ENCODE measurements at regions not wholly inside any gene's neighbourhood (a gene's known extent, or its start where the extent isn't known, plus 50 kb on each side); places are given as distances from the start of the nearest gene placed in this dataset.

DNA sequence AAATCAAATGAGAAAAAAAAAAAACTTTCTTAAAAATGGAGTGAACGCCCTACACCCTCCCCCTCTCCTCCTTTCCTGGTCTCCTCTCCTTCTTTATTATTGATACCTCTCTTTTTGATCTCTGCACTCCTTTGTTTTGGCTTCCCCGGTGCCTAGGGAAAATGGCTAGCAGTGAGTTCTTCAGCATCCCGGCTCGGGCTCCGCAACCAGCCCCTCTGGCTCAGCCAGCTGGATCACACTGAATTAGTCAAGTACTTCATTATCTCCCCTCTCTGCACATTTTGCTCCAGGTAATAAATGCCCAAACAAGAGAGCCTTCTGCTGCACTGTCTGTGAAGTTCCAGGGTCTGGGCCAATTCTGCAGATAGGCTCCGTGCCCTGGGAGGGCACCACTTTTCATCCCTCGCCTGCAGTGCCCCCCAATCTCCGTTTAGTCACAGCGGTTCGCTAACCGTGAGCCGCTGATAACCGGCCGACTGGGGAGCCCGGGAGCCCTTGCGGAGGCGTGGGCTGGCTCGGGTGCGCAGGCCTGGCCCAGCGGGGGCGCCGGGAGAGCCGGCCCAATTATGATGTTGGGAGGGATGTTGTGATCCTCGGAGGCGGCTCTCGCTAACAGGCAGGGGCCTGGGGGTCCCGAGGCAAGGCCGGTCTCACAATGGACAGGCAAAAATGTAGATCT lies 301.9 kb downstream of the TFAP2A start:
- DNase-seq (ENCODE audit: low spot score), result no peak
- H3K9me3 ChIP-seq, result no peaks in the 10 kb centered on the region
- H3K27ac ChIP-seq, result no peak overlapping the region
- H3K36me3 ChIP-seq, result no peaks in the 10 kb centered on the region
- H3K4me1 ChIP-seq, result no peaks in the 10 kb centered on the region
- peaks cover 0 to 3% of the 10 kb centered on the region in 2 donors for H3K27me3 ChIP-seq
- TF ChIP-seq, protein P1, sequence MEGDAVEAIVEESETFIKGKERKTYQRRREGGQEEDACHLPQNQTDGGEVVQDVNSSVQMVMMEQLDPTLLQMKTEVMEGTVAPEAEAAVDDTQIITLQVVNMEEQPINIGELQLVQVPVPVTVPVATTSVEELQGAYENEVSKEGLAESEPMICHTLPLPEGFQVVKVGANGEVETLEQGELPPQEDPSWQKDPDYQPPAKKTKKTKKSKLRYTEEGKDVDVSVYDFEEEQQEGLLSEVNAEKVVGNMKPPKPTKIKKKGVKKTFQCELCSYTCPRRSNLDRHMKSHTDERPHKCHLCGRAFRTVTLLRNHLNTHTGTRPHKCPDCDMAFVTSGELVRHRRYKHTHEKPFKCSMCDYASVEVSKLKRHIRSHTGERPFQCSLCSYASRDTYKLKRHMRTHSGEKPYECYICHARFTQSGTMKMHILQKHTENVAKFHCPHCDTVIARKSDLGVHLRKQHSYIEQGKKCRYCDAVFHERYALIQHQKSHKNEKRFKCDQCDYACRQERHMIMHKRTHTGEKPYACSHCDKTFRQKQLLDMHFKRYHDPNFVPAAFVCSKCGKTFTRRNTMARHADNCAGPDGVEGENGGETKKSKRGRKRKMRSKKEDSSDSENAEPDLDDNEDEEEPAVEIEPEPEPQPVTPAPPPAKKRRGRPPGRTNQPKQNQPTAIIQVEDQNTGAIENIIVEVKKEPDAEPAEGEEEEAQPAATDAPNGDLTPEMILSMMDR (IDR thresholded peaks at IDR 0.05), result no peak
- H3K4me3 ChIP-seq, result no peak overlapping the region

DNA sequence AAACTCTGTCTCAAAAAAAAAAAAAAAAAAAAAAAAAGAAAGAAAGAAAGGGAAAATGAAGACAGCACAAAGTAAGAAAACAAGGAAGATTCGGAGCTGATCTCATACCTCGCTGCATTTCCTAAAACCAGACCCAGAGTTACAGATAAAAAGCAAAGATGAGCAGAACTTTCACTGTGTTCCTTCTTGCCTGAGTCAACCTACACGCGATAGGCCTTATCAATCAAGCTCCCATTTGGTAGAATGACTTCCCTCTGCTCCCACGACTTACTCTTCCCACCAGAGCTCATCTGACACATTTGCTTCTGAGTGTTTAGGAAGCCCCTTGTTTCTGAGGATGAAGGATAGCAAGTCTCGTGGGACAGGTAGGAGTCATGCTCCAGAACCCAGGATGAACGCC lies 302.9 kb downstream of the TFAP2A start:
- peaks cover 0 to 3% of the 10 kb centered on the region in 2 donors for H3K27me3 ChIP-seq
- DNase-seq (ENCODE audit: low spot score), result no peak
- no peak overlapping the region for H3K4me3 ChIP-seq
- no peaks in the 10 kb centered on the region for H3K36me3 ChIP-seq
- H3K9me3 ChIP-seq, result no peaks in the 10 kb centered on the region
- no peaks in the 10 kb centered on the region for H3K4me1 ChIP-seq
- H3K27ac ChIP-seq, result no peak overlapping the region
- TF ChIP-seq, protein P1 (IDR thresholded peaks at IDR 0.05), result no peak

DNA sequence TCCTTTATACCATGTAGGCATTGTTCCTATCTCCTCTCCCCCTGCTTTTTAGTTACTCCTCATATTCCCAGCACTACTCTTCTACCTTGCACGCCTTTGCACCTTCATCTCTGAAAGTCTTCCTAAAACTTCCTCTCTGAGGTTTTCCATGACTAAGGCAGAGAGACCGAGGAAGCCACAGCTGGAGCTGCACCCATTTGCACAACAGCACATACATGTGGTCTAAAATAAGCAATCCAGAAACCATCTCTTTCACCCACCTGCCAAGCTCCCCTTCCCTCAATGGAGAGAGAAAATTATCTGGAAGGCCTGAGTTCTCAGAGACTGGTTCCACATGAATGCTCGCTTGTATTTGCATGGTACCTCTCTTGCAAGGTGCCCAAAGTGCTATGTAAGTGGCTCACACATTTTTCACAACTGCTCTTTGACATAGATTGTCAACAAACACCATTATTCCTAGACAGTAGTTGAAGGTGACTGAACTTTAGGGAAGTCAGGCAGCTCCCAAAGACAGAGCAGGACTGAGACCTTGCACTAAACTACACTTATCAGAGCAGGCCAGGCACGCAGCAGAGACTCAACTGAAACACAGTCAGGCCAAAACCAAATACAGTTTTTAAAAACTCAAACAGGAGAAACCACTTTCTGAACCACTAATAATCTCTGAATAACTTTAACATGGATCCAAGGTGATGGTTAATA lies 313.2 kb downstream of the TFAP2A start:
- no peak overlapping the region for H3K27ac ChIP-seq
- DNase-seq (ENCODE audit: low spot score), result no peak
- no peaks in the 10 kb centered on the region for H3K27me3 ChIP-seq
- no peak overlapping the region for H3K4me3 ChIP-seq
- no peaks in the 10 kb centered on the region for H3K9me3 ChIP-seq
- peaks cover 0 to 6% of the 10 kb centered on the region in 2 donors for H3K4me1 ChIP-seq
- TF ChIP-seq, protein P1 (IDR thresholded peaks at IDR 0.05), result no peak
- H3K36me3 ChIP-seq, result no peaks in the 10 kb centered on the region

DNA sequence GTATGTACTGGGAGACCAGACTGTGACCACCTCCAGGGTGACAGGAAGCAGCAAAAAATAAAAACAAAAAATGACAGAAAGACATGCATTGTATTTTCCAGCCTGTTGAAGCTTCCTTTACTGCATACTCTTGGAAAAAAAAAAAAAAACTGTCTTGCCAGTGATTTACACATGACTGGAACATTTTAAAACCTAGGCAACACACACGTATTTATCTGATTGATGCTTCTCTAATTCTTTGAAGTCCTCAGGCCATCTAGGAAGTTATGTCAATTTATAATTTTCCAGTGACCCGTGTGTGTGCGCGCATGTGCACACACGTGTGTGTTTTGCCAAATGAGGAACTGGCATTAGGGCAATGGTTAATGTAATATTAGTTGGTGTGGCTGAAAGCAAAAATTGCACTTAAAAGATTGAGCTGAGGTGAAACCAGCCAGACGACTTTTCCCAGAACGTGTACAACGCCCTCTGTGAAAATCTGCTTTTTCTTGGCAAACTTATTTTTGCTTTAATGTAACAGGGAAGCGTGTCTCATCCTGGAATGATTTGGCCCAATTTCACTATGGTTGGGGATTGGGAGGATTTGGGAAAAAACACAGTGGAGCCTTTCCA lies 315.2 kb downstream of the TFAP2A start:
- TF ChIP-seq, protein P1 (IDR thresholded peaks at IDR 0.05), result no peak
- H3K9me3 ChIP-seq, result no peaks in the 10 kb centered on the region
- H3K36me3 ChIP-seq, result no peaks in the 10 kb centered on the region
- no peaks in the 10 kb centered on the region for H3K27me3 ChIP-seq
- peaks cover 0 to 6% of the 10 kb centered on the region in 2 donors for H3K4me1 ChIP-seq
- DNase-seq (ENCODE audit: low spot score), result no peak
- no peak overlapping the region for H3K27ac ChIP-seq
- no peak overlapping the region for H3K4me3 ChIP-seq

DNA sequence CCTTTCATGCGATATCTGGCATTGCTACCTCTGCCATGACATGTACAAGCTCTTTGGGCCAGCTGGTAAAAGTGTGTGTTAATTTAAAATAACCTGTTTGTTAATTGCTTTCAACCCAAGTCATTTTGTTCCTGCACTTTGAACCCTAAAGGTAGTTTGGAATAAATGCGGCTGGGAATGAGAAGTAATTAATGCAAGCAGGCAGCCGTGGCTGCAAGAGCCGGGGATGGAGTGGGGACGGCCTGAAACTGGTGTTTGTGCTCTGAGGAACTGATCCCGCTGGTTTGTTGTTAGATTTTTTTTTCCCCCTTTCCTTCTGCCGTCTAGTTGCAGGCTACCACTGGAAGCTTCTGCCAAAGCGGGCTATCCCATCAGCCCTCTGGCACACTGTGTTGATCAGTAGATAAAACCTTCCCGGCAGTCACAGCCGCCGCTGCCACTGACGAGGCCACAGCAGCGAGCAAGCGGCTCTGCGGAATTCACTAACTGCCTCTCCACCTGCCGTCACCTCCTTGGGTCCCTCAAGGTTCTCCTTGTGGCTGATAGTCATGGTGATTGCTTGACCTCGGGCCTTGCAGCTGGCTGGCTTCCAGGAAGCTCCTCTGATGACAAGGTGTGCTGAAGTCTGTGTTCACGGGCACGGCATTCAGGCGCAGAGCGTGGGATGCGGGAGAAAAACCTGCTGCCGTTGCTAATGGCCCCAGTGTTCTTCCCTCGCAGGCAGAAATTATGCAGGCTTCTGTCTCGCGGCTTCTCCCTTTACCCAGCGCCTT lies 315.9 kb downstream of the TFAP2A start:
- no peaks in the 10 kb centered on the region for H3K36me3 ChIP-seq
- H3K9me3 ChIP-seq, result no peaks in the 10 kb centered on the region
- H3K27me3 ChIP-seq, result no peaks in the 10 kb centered on the region
- TF ChIP-seq, protein P1 (IDR thresholded peaks at IDR 0.05), result no peak
- H3K4me1 ChIP-seq, result peaks cover 0 to 6% of the 10 kb centered on the region in 2 donors
- DNase-seq (ENCODE audit: low spot score), result no peak
- H3K27ac ChIP-seq, result no peak overlapping the region
- peak overlapping the region in 1 of 2 donors; percentile 13 for H3K4me3 ChIP-seq
